Left lung (tissue), 4 donors: ENCODE measurements at regions not wholly inside any gene's neighbourhood (a gene's known extent, or its start where the extent isn't known, plus 50 kb on each side); places are given as distances from the start of the nearest gene placed in this dataset.
"Not testable (repeated sequence)": the region's sequence is repeated elsewhere in the genome, so short reads cannot be mapped to it uniquely, and the experiment has no call there.

Source experiments
- ATAC-seq: fragments of 200-7000 bp; cut with Tn5 transposase; one replicate; pipeline ENCODE4 v1.9.1; 2020; ENCODE audit warnings: moderate library complexity
- DNase-seq, 4 donors: peaks; one replicate each; pipeline ENCODE4 v3.0.0-alpha.2; 2013 to 2020
- H3K27ac ChIP-seq, 2 donors: fragments of 200-600 bp; sonication (generic) in 1 of 2; one replicate each; pipeline versions ENCODE4 v1.5.0 to v1.8.0; 2020 to 2021
- H3K27me3 ChIP-seq, 2 donors: fragments of 200-600 bp; sonication (generic) in 1 of 2; one replicate each; pipeline versions ENCODE4 v1.5.0 to v1.8.0; 2020 to 2021
- H3K36me3 ChIP-seq, 2 donors: fragments of 200-600 bp; sonication (generic) in 1 of 2; one replicate each; pipeline versions ENCODE4 v1.5.0 to v1.8.0; 2020 to 2021
- H3K4me1 ChIP-seq, 2 donors: fragments of 200-600 bp; one replicate each; pipeline ENCODE4 v1.8.0; 2021
- H3K4me3 ChIP-seq, 2 donors: fragments of 200-600 bp; sonication (generic) in 1 of 2; one replicate each; pipeline versions ENCODE4 v1.5.0 to v1.8.0; 2020 to 2021; ENCODE audit warnings: mild to moderate bottlenecking in 1 of 2
- H3K9me3 ChIP-seq, 2 donors: fragments of 200-600 bp; sonication (generic) in 1 of 2; one replicate each; pipeline versions ENCODE4 v1.5.0 to v1.8.0; 2020 to 2021
- CTCF ChIP-seq, 2 donors: fragments of 200-600 bp; sonication (generic) in 1 of 2; IDR thresholded peaks; one replicate each; pipeline versions ENCODE4 v1.5.0 to v1.8.0; 2021; ENCODE audit warnings: antibody characterized with exemption in 2 of 2
- intact Hi-C, 2 donors: fragments of 100-400 bp; cut with DNase I; formaldehyde crosslinking; loops; one replicate each; pipeline versions ENCODE4 v1.11.2 to v1.14.2; 2022
- donor health status: DM: no; HTN: yes; CAD: no.
- donor health status: DM: no; HTN: no; CAD: no.

DNA sequence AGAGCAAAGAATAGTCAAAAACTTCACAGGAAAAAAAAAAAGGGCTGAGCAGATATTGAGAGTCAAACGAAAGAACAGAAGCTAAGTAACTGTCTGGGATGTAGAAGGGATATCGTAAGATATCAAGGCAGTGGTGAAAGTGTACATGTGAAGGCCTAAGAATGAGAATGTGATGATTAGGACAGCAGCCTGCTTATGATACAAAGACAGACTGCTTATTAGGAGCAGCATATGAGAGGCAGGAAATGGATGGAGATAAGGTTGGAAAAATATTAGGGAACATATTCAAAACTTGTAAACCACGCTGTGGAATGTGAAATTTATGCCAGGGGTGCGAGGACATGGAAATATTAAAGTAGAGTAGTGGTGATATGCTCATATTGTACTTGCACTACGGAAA, 133.1 kb upstream of the FAM174A start:
- ATAC-seq (no peak), DNase-seq (peak in 2 of 4 donors; percentile 32 to 40)
- H3K4me1 ChIP-seq = no peaks in the 10 kb centered on the region
- no peak overlapping the region for H3K4me3 ChIP-seq
- TF ChIP-seq CTCF (IDR thresholded peaks at IDR 0.05) = no peak
- no peaks in the 10 kb centered on the region for H3K9me3 ChIP-seq
- H3K27ac ChIP-seq = no peak overlapping the region
- H3K36me3 ChIP-seq = no peaks in the 10 kb centered on the region
- H3K27me3 ChIP-seq = no peaks in the 10 kb centered on the region
- intact Hi-C loops = no loop called here

DNA sequence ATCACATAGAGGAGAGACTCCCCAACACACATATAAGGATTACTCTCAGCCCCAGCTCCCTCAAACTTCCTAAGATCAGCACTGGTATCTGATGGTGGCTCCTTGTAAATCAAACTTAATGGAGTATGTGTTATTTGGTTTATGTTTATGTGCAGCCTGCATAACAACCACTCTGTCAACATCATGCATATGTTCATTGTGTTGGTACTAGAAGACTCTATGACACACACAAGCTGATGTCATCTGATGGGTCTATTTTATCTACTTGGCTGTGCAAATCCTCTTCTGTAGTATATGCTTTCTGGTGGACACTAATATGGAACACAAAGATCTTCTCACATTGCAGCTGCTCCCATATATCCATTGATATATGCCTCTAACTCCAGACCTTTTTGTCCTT, 134.0 kb upstream of the FAM174A start:
- H3K9me3 ChIP-seq = no peaks in the 10 kb centered on the region
- H3K27me3 ChIP-seq = no peaks in the 10 kb centered on the region
- no peaks in the 10 kb centered on the region for H3K36me3 ChIP-seq
- DNase-seq = no peak
- ATAC-seq = no peak
- no peaks in the 10 kb centered on the region for H3K4me1 ChIP-seq
- no peak for TF ChIP-seq CTCF (IDR thresholded peaks at IDR 0.05)
- intact Hi-C loops = no loop called here
- H3K27ac ChIP-seq = no peak overlapping the region
- H3K4me3 ChIP-seq = no peak overlapping the region

- H3K27me3 ChIP-seq, H3K36me3 ChIP-seq, H3K27ac ChIP-seq, H3K9me3 ChIP-seq, intact Hi-C loops, H3K4me3 ChIP-seq, H3K4me1 ChIP-seq: not testable (repeated sequence)
- ATAC-seq = peak; percentile 82
- peak in 2 of 4 donors; percentile 78 to 83 for DNase-seq
Measured at GRCh38 chr5:100398815-100399214, 136.4 kb upstream of the FAM174A start.

DNA sequence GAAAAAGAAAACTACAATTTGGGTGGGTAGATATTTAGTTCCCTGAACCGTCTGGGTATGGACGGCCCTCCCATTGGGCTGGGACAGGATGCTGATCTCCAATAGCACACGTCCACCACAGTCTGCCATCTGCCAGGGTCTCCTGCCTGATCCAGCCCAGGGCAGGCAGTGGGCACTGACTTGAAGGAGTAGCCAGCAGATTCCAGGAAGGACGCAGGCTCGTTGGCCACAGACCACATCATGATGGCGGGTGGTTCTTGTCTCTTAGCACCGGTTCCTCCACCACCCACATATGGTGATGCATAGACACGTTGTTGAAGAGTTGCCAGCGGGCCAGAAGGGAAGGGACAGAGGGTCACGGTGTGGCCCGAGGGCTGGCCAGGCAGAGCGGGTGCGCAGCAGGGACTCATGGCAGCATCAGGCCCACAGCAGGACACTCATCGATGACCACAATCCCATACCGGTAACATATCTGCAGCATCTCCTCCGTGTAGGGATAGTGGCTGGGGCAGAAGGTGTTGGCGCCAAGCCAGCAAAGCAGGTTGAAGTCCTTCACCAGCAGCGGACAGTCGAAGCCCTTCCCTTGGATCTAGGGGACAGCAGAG, 155.8 kb upstream of the FAM174A start:
- intact Hi-C loops, ATAC-seq, H3K9me3 ChIP-seq, DNase-seq, H3K27me3 ChIP-seq, H3K4me3 ChIP-seq, H3K36me3 ChIP-seq, H3K27ac ChIP-seq, H3K4me1 ChIP-seq: not testable (repeated sequence)

GRCh38 chr5:100364757-100365478, 170.3 kb upstream of the FAM174A start:
- H3K4me1 ChIP-seq, DNase-seq, H3K27ac ChIP-seq, intact Hi-C loops, H3K9me3 ChIP-seq, H3K4me3 ChIP-seq, H3K27me3 ChIP-seq, H3K36me3 ChIP-seq: not testable (repeated sequence)
- ATAC-seq = peak; percentile 88

GRCh38 chr5:100364343-100364742, 170.8 kb upstream of the FAM174A start:
- H3K4me1 ChIP-seq, H3K36me3 ChIP-seq, DNase-seq, H3K27ac ChIP-seq, H3K27me3 ChIP-seq, H3K9me3 ChIP-seq, H3K4me3 ChIP-seq, intact Hi-C loops: not testable (repeated sequence)
- peak; percentile 42 for ATAC-seq

DNA sequence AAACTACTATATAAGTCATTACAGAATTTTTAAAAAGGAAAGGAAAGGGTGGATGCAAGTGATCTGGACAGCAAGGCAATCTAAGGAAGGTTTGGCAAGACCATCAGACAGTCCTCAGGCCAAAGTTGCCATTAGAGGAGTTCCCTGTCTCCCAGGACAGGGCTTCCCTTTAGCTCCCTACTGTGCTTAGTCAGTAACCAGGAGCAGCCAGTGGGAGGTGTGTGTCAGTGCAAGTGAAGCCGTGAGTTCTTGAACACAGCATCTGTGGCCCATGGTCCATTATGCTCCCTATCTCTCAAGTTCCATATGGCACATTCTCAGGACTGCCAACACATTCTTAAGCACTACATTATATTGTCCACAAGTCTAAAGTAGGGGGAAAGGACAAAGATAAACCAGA, 175.2 kb upstream of the FAM174A start:
- H3K36me3 ChIP-seq, DNase-seq, H3K27ac ChIP-seq, H3K9me3 ChIP-seq, ATAC-seq, H3K27me3 ChIP-seq, H3K4me3 ChIP-seq, H3K4me1 ChIP-seq, intact Hi-C loops: not testable (repeated sequence)

DNA sequence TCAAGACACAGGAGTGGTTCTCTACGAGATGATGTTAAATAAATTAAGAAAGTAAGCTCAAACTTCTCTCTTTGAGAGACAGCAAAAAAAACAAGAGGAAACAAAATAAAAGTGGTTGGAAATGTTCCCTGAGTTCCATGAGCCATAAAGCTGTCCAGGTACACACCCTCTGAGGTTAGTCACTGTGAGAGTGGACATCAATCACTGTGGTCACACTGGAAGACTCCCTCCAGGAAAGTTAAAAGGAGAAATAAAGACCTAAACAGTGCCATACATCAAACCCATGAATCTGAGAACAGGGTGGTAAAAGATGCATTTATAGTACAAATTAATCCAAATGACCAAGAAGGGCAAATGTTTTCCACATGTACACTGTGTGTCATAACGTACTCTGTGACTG, 188.9 kb upstream of the FAM174A start:
- intact Hi-C loops, ATAC-seq, DNase-seq, H3K27me3 ChIP-seq, H3K4me1 ChIP-seq, H3K27ac ChIP-seq, H3K4me3 ChIP-seq, H3K36me3 ChIP-seq, H3K9me3 ChIP-seq: not testable (repeated sequence)

- H3K27ac ChIP-seq, H3K4me3 ChIP-seq, H3K4me1 ChIP-seq, H3K9me3 ChIP-seq, intact Hi-C loops, H3K36me3 ChIP-seq, H3K27me3 ChIP-seq, ATAC-seq, DNase-seq: not testable (repeated sequence)
Measured at GRCh38 chr5:100341485-100341884, 193.7 kb upstream of the FAM174A start.
